Mesodermal cell (in vitro differentiated cells): ENCODE measurements at regions not wholly inside any gene's neighbourhood (a gene's known extent, or its start where the extent isn't known, plus 50 kb on each side); places are given as distances from the start of the nearest gene placed in this dataset.

ENCODE experiments used
- H3K27ac ChIP-seq: 2 replicates; pipeline ENCODE4 v1.7.0; 2013; ENCODE audit warnings: mild to moderate bottlenecking, low read depth, low read length, moderate library complexity; ENCODE audit not compliant: severe bottlenecking
- H3K36me3 ChIP-seq: 2 replicates; pipeline ENCODE4 v1.7.1; 2013; ENCODE audit warnings: mild to moderate bottlenecking, low read length, moderate library complexity; ENCODE audit not compliant: control insufficient read depth, insufficient read depth
- H3K4me1 ChIP-seq: one replicate; pipeline ENCODE4 v1.7.1; 2013; ENCODE audit warnings: mild to moderate bottlenecking, low read length; ENCODE audit not compliant: insufficient read depth, control insufficient read depth, poor library complexity, severe bottlenecking
- H3K4me3 ChIP-seq: 2 replicates; pipeline ENCODE4 v1.7.0; 2013; ENCODE audit warnings: low read length, control low read depth, mild to moderate bottlenecking; ENCODE audit not compliant: insufficient read depth, poor library complexity, severe bottlenecking; ENCODE audit errors: extremely low read depth
- H3K9me3 ChIP-seq: 2 replicates; pipeline ENCODE4 v1.7.1; 2013; ENCODE audit warnings: mild to moderate bottlenecking, low read length, moderate library complexity; ENCODE audit not compliant: control insufficient read depth
- WGBS, 2 experiments: methylation state at CpG; one replicate each; pipeline ENCODE4 v1.1.5; 2013; ENCODE audit warnings: missing lambda C conversion rate in 2 of 2; ENCODE audit not compliant: insufficient coverage in 2 of 2; 5-methylcytosine and 5-hydroxymethylcytosine counted together

DNA sequence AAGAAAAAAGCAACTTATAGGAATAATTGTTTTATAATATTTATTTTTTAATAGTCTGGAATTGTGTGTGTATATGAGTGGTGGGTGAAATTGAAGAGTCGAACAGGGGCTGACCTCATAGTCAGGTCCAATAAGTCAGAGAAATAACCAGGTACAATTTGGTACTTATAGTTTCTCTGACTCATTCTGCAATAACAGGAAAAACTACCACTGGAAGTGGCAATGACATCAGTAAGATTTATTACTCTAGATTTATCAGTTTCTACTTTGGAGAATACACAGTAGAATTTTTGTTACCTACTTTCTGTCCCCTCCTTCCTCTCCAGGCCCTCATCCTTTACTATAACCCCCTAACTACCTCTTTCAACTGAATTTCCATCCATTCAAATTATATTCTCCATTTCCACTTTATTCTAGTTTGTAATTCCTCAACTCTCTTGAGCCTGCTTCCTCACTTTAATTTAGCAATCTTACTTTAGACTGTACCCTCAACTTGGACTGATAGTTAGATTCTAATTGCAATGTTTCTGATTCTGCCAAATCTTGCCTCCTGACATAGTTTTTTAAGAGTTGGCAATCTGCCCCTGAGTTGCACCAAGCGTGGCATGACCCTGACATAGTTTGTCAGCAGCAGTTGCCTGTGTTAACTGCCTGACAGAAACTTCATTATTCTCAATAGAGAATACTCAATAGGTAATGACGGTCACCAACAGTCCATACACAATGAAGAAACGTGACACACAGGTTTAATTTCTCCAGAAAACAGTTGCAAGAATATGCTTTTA is 475.3 kb upstream of the RIOK2 start:
- WGBS, 2 experiments = 70 to 85% methylated on average over 1 to 2 of the region's 4 CpGs
- Histone ChIP-seq H3K9me3 (no peaks in the 10 kb centered on the region), H3K36me3 (no peaks in the 10 kb centered on the region)

DNA sequence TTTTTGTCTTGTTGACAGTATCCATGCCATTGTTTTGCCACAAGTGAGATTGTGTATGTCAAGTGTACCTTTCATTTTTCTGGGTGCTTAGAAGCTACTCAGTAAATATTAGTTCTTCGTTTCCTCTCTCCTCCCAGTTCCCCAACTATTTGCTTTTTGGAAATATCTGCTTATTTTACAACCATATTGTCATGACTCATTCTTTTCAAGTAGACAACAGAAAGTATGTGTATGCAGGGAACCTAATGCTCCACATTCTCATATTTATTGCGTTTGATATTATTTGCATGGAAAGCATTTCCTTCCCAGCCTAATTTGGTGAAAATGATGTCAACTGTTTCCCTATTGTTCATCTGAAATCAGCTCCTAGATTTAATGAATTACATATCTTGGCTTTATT is 483.7 kb upstream of the RIOK2 start:
- H3K9me3 ChIP-seq = no peaks in the 10 kb centered on the region
- H3K36me3 ChIP-seq = no peaks in the 10 kb centered on the region
- H3K4me3 ChIP-seq = no peak overlapping the region
- H3K4me1 ChIP-seq = no peaks in the 10 kb centered on the region
- no peak overlapping the region for H3K27ac ChIP-seq
- WGBS, 2 experiments = no CpG with 5 or more reads among the region's 2 CpGs

More for the DNA sequence above, 475.3 kb upstream of the RIOK2 start:
- Histone ChIP-seq H3K27ac (no peak overlapping the region), H3K4me1 (no peaks in the 10 kb centered on the region), H3K4me3 (no peak overlapping the region)

DNA sequence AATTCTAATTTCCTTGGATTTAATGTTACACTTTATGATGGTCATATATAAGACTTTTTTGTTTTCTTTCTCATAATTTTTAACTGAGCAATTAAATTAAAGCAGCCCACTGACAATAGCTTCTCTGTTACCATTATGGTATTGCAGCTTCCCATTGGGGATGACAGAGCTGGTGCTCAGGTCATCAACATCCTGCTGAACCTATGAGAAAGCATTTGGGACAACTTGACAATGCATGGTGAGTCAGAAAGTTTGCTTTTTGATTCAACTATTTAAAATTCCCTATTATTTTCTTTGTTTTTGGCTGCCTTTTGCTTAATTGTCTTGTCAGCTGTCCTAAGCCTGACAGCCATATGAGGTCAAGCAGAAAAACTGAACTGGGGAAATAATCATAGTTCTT is 487.4 kb upstream of the RIOK2 start:
- Histone ChIP-seq H3K27ac (no peak overlapping the region), H3K36me3 (no peaks in the 10 kb centered on the region), H3K4me1 (no peaks in the 10 kb centered on the region)

GRCh38 chr5:97676608-97677007 is 493.6 kb upstream of the RIOK2 start:
- no peaks in the 10 kb centered on the region for H3K4me1 ChIP-seq
- H3K9me3 ChIP-seq = peaks cover 3% of the 10 kb centered on the region
- H3K4me3 ChIP-seq = no peak overlapping the region
- no peaks in the 10 kb centered on the region for H3K36me3 ChIP-seq
- WGBS, 2 experiments = no CpG with 5 or more reads among the region's 3 CpGs
- no peak overlapping the region for H3K27ac ChIP-seq

More for the DNA sequence above, 487.4 kb upstream of the RIOK2 start:
- Histone ChIP-seq H3K9me3 (no peaks in the 10 kb centered on the region), H3K4me3 (no peak overlapping the region)

DNA sequence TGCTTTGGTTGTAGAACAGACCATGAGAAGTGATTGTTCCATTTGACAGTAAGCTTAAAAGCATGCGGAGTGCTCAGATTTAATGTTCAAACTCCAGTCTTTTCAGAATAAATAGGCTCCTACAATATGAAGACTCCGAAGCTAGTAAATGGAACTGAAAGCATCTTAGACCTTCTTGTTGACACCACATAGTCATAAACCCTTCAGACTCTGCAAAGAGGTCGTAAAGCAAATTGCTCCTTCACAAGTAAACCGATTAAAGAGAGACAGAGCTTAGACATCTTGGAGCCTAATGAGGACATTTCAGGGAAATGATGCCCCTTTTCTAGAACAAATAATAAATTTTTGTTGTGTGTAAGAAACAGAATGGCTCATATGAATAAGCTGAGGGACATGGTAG is 511.0 kb upstream of the RIOK2 start:
- Histone ChIP-seq H3K9me3 (no peaks in the 10 kb centered on the region), H3K4me3 (no peak overlapping the region), H3K27ac (no peak overlapping the region), H3K36me3 (no peaks in the 10 kb centered on the region), H3K4me1 (no peaks in the 10 kb centered on the region)
- 84 to 90% methylated on average over 4 of the region's 4 CpGs for WGBS, 2 experiments

- no peak overlapping the region for H3K4me3 ChIP-seq
- no peaks in the 10 kb centered on the region for H3K36me3 ChIP-seq
- H3K4me1 ChIP-seq = no peaks in the 10 kb centered on the region
- H3K27ac ChIP-seq = no peak overlapping the region
- H3K9me3 ChIP-seq = no peaks in the 10 kb centered on the region
Measured at GRCh38 chr5:97714424-97714823, 531.4 kb upstream of the RIOK2 start.

DNA sequence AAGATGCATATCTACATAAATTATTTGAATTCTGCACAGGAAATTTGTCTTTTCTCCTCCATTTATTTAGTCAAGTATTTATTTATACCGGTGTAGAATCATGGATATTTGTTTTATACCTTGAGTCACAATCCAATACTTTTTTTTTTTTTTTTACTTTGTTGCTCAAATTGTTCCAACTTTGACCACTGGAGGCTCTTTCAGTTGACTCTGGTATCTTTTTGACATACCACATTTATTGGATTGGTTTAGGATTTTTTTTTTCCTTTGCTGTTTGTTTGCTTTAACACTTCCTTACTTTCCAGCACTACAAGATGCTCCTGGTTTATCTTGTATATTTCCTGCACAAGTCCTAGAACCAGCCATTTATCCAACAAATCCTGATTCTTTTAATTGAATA is 543.1 kb upstream of the RIOK2 start:
- H3K4me1 ChIP-seq = no peaks in the 10 kb centered on the region
- no peak overlapping the region for H3K27ac ChIP-seq
- H3K36me3 ChIP-seq = no peaks in the 10 kb centered on the region
- WGBS, 2 experiments = no CpG with 5 or more reads among the region's 1 CpG
- no peak overlapping the region for H3K4me3 ChIP-seq
- H3K9me3 ChIP-seq = peaks cover 6% of the 10 kb centered on the region

GRCh38 chr5:97728920-97729319 is 545.9 kb upstream of the RIOK2 start:
- Histone ChIP-seq H3K9me3 (no peaks in the 10 kb centered on the region), H3K36me3 (no peaks in the 10 kb centered on the region), H3K4me3 (no peak overlapping the region), H3K27ac (no peak overlapping the region), H3K4me1 (no peaks in the 10 kb centered on the region)
- 88 to 95% methylated on average over 5 to 7 of the region's 7 CpGs for WGBS, 2 experiments

DNA sequence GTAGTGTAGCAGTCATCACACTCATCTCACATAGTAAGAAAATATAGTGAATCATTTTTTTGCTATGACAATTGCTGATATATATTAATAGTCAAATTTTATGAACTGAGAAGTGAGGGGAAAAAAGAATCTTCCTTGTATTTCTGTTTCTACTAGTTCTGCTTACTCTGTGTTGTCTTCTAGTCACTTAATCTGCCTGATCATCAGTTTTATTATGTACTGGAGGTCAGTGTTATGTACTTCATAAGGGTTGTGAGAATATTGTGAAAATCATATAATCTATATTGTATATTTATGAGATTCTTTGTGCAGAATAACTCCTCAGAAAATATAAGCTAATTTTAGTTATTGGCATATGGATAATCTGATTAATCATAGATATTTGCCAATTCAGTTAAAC is 546.9 kb upstream of the RIOK2 start:
- Histone ChIP-seq H3K4me1 (no peaks in the 10 kb centered on the region), H3K4me3 (no peak overlapping the region), H3K36me3 (no peaks in the 10 kb centered on the region), H3K27ac (no peak overlapping the region), H3K9me3 (no peaks in the 10 kb centered on the region)

- Histone ChIP-seq H3K4me3 (no peak overlapping the region), H3K27ac (no peak overlapping the region), H3K4me1 (no peaks in the 10 kb centered on the region), H3K36me3 (no peaks in the 10 kb centered on the region), H3K9me3 (no peaks in the 10 kb centered on the region)
- 74 to 82% methylated on average over 2 of the region's 3 CpGs for WGBS, 2 experiments
Measured at GRCh38 chr5:97735209-97735608, 552.2 kb upstream of the RIOK2 start.

DNA sequence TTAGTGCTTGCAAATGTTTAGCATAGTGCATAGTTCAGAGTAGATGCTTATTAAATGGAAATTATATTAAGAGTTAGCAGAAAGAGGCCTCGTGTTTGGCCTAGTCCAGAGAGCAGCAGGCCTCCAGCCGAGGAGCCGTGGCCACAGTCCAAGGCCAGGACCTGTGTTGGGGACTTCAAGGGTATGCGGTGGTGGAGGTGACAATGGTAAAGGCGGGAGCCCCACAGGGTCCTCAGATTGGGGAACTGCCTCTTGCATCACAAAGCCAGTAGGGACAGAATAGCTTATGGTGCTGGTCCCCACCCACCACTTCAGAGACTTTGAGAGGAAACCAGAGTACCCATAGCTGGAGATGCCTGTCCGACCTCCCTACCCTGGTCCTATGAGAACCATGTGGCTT is 554.6 kb upstream of the RIOK2 start:
- Histone ChIP-seq H3K9me3 (no peaks in the 10 kb centered on the region), H3K4me3 (no peak overlapping the region), H3K4me1 (no peaks in the 10 kb centered on the region), H3K27ac (no peak overlapping the region), H3K36me3 (no peaks in the 10 kb centered on the region)
- 83 to 97% methylated on average over 5 to 6 of the region's 6 CpGs for WGBS, 2 experiments
